ENCODE measurements at regions not wholly inside any gene's neighbourhood (a gene's known extent, or its start where the extent isn't known, plus 50 kb on each side); places are given as distances from the start of the nearest gene placed in this dataset.

GRCh38 chr10:14381475-14381874 lies 50.8 kb upstream of the FRMD4A start:
- Histone ChIP-seq H3K27me3 (peaks cover 6% of the 10 kb centered on the region), H3K4me3 (no peak overlapping the region), H3K4me1 (no peaks in the 10 kb centered on the region), H3K36me3 (no peaks in the 10 kb centered on the region), H3K27ac (no peak overlapping the region), H3K9me3 (no peaks in the 10 kb centered on the region)
- no peak for DNase-seq (ENCODE audit: low spot score in 2 of 2)
- WGBS = 58% methylated on average over 2 of the region's 2 CpGs
- no peak for TF ChIP-seq POLR2A (IDR thresholded peaks at IDR 0.05)
- no peak for TF ChIP-seq POLR2AphosphoS5 (IDR thresholded peaks at IDR 0.05)
- no peak for TF ChIP-seq EP300 (IDR thresholded peaks at IDR 0.05)
- TF ChIP-seq CTCF (IDR thresholded peaks at IDR 0.05) = no peak

- no peaks in the 10 kb centered on the region for H3K36me3 ChIP-seq
- H3K4me3 ChIP-seq = no peak overlapping the region
- DNase-seq (ENCODE audit: low spot score in 2 of 2) = no peak
- H3K27ac ChIP-seq = no peak overlapping the region
- H3K4me1 ChIP-seq = no peaks in the 10 kb centered on the region
- TF ChIP-seq CTCF (IDR thresholded peaks at IDR 0.05) (no peak), POLR2A (IDR thresholded peaks at IDR 0.05) (no peak), EP300 (IDR thresholded peaks at IDR 0.05) (no peak), POLR2AphosphoS5 (IDR thresholded peaks at IDR 0.05) (no peak)
- 25% methylated on average over 1 of the region's 1 CpG for WGBS
- H3K9me3 ChIP-seq = no peaks in the 10 kb centered on the region
- H3K27me3 ChIP-seq = peaks cover 6% of the 10 kb centered on the region
These were observed 50.0 kb upstream of the FRMD4A start for GRCh38 chr10:14380746-14381145.

Measured in suprapubic skin (tissue), 4 donors.